Medulla oblongata (tissue), 1 donor: ENCODE measurements at regions not wholly inside any gene's neighbourhood (a gene's known extent, or its start where the extent isn't known, plus 50 kb on each side); places are given as distances from the start of the nearest gene placed in this dataset.

ENCODE experiments used
- DNase-seq: peaks from one replicate; pipeline ENCODE4 v3.0.0-alpha.2; 2015; ENCODE audit errors: extremely low spot score

DNA sequence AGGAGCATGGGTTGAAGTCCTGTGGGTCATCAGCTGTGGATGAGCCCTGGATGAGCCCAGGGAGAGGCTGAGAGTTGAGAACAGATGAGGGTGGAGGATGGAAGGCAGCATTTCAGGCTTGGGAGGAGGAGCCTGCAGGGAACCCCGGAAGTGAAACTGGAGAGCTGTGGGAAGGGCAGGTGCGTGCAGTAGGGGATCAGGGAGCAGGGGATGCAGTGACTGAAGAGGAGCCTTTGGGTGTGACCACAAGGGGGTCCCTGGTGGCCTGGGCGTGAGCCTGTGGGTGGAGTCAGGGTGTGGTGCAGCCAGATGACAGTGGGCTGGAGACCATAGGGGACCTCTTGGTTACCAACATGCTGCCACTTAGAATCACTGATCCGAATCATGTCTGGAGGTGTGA lies 115.5 kb downstream of the PAPOLA start:
- no peak for DNase-seq

DNA sequence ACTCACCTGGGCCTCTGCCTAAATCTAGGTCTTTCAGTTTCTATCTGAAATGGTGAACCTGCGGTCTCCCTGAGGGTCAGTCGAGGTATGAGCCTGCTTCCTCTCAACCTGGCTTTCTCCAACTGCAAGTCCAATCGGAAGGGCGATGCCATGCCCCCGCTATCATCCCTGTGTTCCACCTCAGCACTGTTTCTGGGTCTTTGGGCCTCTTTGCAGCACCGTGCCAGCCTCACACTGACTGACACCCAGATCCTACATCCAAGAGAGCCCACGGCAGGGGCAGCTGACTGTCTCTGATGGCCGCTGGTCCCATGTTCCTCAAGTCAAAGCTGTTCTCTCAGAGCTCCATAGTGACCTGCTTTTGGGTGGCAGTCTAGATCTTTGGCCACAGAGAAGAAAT lies 120.7 kb downstream of the PAPOLA start:
- DNase-seq = no peak

DNA sequence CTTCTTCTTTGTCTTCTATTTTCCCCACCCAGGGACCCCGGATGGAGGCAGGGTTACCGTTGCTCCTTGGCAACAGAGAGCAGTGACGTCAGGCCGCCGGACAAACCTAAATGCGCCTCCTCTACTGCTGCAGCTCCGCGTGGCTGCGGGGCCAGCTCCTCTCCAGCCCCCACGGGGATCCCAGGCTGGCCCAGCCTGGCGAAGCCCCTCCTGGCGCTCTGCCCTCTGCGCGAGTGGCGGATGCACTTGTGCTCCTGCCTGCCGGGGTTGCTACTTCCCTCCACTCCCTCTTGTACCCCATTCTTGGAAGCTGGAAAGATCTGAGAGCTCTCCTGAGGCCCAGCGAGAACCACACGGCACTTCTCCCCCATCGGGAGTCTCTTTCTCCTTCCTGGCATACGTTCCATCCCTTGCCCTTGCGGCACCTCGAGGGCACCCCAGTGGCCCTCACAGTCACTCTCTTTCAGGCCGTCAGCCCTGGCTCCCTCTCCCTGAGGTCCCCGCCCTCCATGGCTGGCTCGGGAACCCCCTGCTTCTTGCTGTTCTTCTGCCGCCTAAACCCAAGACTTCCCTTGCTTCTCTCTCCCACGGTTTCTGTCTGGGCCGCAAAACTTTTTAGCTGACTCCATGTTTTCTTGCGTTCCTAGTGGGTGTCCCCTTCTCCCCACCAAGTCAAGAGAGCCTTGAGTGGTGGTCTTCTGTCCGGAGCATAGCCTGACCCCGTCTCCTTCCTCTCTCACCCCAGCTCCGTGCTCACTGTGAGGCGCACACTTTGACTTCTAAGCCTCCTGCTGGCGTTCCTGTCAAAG lies 121.7 kb downstream of the PAPOLA start:
- DNase-seq = no peak

DNA sequence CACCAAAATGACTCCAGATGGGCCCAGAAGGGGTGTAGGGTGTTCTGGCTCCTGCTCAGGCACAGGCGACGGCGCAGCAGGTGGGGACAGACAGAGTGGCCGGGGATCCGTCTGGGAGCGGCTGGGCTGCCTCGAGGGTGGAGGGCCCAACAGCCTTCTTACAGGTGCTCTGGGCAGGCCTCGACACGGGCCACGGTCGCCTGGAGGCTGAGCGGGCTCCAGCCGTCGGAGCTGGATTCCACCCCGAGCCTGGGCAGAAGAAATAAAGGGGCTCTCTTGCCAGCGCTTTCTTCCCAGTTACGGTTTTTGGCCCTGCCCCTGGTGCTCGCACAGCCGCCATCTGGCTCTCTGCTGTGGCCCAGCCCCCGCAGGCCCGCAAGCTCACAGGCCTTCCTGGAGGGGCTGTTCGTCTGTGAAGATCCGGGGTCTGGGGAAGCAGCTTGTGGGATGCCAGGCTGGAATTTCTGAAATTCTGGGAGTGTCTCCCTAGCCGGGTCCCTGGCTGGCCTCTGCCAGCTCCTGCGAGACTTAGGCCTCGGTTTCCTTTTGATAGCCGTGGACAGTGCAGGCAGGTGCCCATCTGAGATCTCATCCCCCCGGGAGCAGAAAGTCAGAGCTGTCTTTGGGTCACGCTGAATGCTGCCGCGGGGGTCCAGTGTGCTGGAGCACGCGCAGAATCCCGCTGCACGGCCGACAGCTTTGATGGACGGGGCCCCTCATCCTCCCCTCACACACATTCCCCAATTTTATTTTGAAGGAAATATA lies 122.7 kb downstream of the PAPOLA start:
- no peak for DNase-seq

DNA sequence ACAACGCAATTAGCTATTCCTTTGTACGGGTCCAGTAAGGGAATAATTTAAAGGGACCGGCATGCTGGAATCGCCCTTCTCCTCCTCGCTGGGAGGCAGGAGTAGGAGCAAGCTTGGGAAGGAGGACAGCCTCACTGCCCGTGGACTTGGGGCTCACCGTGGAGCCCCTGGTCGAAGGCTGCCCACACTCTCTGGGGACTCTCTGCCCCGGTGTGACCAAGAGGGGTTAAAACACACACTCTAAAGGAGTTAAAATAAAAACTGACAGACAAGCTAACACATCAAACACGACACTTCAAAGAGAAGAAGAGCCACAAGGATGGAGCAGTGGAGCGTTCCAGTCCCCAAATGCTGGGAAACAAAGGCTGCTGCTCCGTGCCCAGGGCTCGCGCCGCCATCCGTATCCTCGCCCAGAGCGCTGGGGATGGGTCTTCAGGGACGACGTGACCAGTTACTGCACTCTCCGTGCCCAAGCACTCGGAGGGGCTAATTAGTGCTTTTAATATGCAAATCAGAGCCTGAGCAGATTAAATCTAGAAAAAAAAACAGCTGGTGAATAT lies 123.3 kb downstream of the PAPOLA start:
- no peak for DNase-seq

DNA sequence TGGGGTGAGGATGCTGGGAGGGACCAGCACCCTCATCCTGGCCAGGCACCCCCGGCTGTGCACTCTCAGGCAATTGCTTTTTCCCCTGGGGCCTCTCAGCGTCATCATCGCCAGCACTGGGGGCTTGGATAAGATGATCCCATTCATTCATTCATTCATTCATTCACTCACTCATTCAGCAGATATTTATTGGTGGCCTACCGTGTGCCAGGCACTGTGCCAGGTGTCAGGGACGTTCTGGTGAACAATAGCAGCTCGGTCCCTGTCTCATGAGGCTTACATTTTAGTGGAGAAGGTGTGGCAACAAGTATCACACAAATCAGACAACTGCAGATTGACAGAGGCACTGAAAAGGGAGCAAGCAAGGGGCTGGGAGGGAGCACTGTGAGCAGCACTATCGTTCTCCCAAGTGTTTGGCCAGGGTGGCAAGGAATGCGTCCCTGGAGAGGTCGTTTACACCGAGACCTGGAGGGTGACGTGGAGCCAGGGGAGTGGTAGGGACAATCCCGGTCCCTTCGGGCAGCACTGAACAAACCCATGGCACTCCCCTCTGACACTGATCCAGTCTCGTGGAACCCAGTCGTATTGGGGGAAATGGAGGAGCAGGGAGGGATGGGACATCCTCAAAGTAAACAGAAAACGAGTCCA lies 124.1 kb downstream of the PAPOLA start:
- no peak for DNase-seq

DNA sequence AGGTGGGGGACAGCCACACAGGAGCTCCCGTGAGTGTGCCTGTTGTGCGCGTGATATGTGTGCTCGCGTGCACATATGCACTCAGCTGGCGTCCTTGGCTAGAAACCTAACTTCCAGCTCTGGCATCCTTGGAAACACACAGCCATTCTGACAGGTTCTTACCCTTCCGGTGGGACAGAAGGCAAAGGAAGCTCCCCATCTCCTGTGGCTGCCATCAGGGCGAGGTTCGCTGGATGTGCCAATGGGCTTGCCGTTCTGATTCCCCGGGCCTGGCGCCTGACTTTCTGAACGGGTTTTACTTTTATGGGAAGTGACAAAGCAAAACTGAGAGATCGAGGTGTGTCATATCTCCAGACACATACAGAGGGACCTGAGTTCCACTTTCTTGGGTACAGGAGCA lies 124.7 kb downstream of the PAPOLA start:
- no peak for DNase-seq

DNA sequence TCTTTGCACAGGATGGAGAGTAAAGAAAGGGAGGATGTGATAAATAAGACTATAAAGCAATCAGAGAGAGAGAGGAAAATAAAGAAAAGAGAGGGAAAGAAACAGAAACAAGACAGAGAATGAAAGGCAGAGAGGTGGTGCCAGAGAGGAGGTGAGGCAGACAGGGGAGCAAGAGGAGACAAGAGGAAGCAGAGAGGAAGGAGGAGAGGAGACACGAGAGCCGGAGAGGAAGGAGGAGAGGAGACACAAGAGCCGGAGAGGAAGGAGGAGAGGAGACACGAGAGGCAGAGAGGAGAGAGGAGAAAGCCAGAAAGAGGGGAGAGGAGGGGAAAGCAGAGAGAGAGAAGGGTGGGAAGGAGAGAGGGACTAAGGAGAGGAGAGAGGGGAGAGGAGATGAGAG lies 125.2 kb downstream of the PAPOLA start:
- no peak for DNase-seq

DNA sequence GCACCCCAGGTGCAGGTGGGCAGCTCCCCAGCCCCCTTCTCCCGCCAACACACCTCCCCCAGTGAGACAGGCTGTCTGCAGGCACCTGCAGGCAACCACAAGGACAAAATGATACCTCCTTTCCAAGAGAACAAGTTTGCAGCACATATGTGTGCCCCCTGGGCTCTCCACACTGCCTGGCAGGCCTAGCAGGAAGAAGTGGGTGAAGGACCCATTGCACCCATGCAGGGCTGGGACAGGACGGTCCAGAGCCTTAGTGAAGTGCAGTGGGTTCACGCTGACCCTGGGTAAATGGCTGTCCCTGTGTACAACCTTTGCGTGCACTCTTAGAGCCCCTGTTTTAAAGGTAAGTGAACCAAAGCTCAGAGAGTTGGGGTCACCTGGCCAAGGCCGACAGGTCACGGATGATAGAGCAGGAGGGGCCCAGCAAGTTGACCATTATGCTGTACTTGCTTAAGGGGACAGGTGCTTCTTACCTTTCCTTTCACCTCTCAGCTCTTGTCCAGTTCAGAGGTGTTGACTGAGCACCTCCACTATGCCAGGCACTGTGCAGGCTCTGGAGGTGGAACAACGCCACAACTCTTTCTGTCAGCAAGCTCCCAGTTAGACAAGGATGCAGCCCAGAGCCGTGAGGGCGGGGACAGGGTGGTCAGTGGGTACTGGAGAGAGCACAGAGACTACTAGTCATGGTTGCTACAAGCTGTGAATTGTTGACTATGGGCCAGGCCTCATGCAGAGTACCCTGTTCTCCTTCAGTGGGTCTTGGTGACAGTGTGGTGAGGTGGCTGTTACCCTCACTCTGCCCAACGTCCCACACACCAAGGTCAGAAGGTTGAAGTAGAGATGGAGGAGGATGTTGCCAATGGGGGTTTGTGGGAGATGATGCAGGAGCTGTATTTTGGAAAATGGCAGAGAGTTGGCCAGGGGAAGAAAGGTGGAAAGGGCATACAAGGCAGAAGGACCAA lies 125.9 kb downstream of the PAPOLA start:
- no peak for DNase-seq

DNA sequence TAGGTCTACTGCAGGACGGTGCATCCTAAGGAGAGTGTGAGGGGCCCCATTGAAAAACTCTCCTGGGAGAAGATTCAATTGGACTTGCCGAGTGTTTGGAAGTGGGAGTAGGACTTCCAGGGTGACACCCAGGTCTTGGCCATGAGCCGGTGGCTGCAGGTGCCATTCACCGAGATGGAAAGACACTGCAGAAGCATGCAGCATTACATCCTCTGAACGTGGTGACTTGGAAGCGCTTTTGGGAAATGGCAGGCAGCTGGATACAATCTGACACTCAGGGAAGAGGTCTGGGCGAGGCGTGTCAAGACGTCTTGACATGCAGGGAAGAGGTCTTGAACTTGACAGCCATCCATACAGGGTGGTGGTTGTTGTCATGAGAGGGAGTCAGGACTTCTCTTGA lies 126.9 kb downstream of the PAPOLA start:
- DNase-seq = no peak

DNA sequence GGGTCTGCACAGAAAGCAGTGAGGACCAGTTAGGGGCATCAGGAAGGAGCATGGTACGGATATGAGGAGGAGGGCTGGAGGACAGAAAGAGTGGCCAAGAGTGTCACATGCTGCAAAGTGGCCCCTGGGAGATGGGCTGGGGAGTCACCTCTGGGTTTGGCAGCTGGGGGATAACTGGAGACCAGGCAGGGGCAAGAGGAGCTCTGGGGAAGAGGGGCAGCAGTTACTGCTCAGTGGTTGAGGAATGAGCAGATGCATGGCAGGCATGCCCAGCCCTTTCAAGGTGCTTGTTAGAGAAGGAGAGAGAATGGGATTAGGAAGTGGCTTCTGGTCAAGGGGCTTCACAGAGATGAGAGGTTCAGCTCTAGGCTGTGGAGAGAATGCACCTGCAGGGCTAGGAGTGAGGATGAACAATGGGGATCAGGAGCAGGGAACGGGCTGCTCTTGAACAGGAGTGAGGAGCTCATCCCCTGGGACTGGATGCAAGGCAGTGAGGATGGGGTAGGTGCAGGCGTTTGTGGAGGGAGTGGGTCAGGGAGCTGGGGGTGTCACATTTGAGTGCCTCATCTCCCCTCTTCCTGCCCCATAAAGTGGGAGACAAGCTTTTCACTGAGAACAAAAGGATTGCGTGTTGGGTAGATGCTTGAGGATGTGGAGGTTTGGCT lies 127.5 kb downstream of the PAPOLA start:
- no peak for DNase-seq

DNA sequence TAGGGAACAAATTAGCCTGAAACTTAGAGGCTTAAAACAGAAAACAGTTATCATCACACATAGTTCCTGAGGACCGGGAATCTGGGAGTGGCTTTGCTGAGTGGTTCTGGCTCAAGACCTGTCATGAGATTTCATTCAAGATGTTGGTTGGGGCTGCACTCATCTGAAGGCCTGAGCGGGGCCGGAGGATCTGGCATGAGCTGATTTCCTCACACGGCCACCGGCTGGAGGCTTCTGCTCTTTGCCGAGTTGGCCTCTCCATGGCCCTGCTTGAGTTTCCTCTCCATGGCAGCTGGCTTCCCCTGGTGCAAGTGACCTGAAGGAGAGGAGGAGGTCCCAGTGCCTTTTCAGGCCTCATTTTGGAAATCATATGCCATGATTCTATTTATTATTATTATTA lies 128.1 kb downstream of the PAPOLA start:
- DNase-seq = no peak

DNA sequence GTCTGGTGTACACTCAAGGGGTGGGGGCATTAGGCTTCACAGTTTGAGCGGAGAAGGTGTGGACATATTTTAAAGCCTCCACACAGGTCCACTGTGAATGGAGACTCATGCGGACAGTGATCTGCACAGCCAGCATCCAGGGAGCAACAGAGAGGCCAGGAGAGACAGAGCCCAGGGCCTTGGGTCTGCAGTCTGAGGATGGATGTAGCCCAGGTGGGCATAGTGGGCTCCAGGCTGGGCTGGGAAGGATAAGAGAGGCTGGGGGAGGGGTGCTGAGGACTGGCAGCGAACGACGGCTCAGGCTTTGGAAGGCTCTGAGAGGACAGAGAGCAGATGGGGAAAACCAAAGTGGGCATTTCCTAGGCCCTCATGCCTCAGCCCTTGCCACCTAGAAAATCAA lies 128.8 kb downstream of the PAPOLA start:
- DNase-seq = no peak

DNA sequence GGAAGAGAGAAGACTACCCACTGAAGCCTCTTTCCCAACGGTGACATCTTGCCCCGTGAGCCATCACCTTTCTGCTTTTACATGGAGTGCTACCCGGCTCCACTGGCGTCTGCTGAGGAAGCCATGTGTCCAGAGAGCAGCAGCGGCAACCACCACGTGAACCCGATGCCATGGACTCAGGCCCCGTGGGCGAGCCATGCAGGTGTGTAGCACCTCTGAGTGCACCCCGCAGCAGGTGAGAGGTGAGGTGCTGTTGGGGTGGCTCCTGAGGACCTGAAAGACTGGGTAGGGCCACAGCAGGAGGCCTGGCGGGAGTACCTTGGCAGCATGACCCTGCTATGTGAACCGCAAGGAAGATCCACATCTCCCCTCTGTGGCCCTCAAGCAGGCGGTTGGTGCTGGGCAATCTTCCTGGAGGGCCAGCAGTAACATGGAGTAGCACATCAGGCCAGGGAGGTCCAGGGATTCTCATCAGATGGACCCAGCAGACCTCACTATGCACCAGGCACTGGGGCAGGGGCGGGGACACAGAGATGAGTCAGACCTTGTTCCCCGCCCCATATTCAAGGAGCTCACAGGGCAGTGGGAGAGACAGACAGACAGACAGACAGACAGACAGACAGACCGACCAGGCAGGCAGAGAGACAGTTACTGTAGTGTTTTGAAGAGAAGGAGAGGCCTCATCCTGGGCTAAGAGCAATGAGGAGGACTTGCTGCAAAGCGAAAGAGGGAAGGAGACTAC lies 129.6 kb downstream of the PAPOLA start:
- no peak for DNase-seq

DNA sequence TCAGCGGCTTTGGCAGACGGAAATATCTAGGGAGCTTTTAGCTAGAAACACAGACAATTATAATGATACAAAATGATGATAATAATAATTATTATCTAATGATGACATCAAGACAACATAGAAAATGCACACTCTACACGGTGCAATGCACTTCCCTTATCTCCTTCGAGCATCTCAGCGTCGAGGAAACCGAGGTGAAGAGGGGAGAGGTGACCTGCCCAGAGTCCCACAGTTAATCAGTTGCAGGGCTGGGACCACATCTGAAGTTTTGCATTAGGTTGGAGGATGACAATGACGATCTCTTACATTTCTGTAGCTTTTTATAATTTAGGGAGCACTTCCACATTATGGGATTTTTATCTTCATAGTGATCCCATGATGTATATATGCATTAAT lies 130.2 kb downstream of the PAPOLA start:
- DNase-seq = no peak

DNA sequence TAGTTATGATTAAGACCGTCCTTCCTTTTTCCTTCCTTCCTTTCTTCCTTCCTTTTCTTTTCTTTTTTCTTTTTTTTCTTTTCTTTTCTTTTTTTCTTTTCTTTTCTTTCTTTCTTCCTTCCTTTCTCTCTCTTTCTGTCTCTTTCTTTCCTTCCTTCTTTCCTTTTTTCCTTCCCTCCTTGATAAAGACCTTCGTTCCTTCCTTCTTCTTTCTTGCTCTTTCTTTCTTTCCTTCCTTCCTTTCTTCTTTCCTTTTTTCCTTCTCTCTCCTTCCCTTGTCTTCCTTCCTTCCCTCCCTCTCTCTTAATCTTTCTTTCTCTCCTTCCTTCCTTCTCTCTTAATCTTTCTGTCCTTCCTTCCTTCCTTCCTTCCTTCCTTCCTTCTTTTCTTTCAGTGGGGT lies 130.9 kb downstream of the PAPOLA start:
- no peak for DNase-seq

DNA sequence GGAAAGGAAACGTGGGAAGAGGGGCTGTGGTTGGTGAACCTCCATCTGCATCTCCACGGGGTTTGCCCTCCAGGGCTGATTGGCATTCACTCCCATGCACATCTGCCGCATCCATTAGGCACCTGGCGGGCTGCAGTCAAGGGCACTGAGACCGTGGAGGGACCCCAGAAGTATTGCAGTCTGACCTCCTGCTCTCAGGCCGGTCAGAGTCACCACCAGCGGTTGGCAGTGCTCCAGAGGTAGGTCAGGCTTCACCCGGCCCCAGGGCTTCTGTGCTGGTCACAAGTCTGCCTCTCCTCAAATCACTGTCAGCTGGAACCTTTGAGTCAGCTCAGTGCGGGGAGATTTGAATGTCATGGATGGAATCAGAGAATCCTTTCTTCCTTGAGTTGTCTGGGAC lies 132.3 kb downstream of the PAPOLA start:
- DNase-seq = no peak

DNA sequence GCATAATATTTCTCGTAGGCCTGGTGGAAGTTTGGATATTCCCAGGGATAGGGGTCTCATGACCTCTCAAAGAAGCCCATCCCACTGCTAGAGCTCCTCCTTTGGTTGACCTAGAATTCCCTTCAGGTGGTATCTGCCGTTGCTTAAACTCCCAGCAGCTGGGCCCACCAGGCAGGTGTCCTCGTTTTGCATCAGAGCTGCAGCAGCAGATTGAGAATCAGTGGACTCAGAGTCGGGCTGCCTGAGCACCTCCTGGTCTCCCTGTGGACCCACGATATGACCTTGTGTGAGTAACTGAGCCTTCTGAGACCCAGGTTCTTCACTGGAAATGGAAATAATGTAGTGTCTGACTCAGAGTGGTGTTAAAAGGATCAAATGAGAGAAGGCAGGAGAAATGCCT lies 132.7 kb downstream of the PAPOLA start:
- DNase-seq = no peak

DNA sequence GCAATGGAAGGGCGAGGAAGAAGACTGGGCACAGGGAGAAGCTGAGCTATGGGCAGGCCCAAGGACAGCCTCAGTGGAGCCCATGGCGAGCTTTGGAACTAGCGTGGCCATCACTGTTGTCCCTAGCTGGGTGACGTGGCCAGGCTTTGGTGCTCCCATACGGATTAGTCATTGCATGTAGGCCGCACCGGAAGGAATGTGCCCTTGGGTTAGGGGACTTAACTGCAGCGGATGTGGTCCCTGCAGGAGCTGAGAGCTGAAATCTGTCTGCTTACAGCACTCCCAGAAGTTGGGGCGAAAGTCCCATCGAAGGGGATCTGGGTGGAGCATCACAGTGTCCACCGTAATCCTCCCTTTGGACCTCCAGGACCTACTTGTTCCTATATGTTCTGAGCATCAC lies 133.7 kb downstream of the PAPOLA start:
- DNase-seq = no peak

DNA sequence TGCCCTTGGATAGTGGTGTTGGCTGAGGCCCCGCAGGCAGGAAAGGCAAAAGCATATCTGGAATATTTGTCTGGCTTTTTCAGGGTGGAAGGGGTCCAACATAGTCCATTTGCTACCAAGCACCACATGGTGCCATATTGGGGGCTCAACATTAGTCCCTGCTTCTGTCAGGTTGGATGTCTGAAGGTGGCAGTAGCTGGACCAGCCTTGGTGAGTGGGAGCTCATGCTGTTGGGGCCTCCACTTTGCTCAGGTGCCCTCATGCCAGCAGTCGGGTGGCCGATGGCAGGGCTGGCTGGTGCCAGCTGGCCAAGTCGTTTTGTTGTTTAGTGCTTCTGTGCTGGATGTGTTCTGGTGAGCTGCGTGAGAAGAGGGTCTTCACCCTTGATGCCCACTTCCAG lies 135.3 kb downstream of the PAPOLA start:
- no peak for DNase-seq
